HCT116 (cell line): ENCODE measurements at regions not wholly inside any gene's neighbourhood (a gene's known extent, or its start where the extent isn't known, plus 50 kb on each side); places are given as distances from the start of the nearest gene placed in this dataset.

Experiments
- ATAC-seq: fragments of 200-7000 bp; cut with Tn5 transposase; 2 replicates; pipeline ENCODE4 v1.9.1; 2020; ENCODE audit warnings: mild to moderate bottlenecking, moderate library complexity
- BruUV-seq: library from RNA; stranded (reverse); fragments of 400-500 nt; replicated peaks from 2 replicates; lab custom pipeline; 2021; lab: Mats Ljungman, UMichigan
- CTCF ChIA-PET: fragments of 300-600 bp; sonication (Branson Sonifier 250); formaldehyde crosslinking; loops from one replicate; lab custom pipeline; 2021; ENCODE audit warnings: antibody characterized with exemption; lab: Charles Lee
- POLR2A ChIA-PET: fragments of 300-600, 350-600 bp; sonication (Branson Sonifier 250); formaldehyde crosslinking; loops from one replicate; lab custom pipeline; 2021; ENCODE audit warnings: antibody characterized with exemption; lab: Charles Lee
- RAD21 ChIA-PET, 2 experiments: fragments of 300-600 bp; sonication (Branson Sonifier 250); formaldehyde crosslinking; loops; one replicate each; lab custom pipeline; 2023; ENCODE audit warnings: low total read pairs in 2 of 2; ENCODE audit not compliant: uncharacterized antibody in 2 of 2, unreplicated experiment in 2 of 2, low non-redundant PET in 1 of 2; lab: Charles Lee
- DNase-seq: peaks from one replicate; pipeline ENCODE4 v3.0.0-alpha.2; 2010; ENCODE audit warnings: low read depth, low spot score
- H2AFZ ChIP-seq: fragments of 200-600 bp; shearing (Covaris generic), sonication (generic); 2 replicates; pipeline ENCODE4 v1.6.1; 2017; ENCODE audit warnings: low read depth, mixed run types, mixed read lengths, antibody characterized with exemption, low read length; ENCODE audit not compliant: poor library complexity, severe bottlenecking
- H3K27ac ChIP-seq: 2 replicates; pipeline ENCODE4 v1.5.1; 2012; ENCODE audit warnings: low read depth, low read length
- H3K27me3 ChIP-seq: fragments of 200-600 bp; sonication (generic); 2 replicates; pipeline ENCODE4 v1.6.1; 2016; ENCODE audit warnings: mixed run types, low read length, mixed read lengths; ENCODE audit not compliant: insufficient read depth
- H3K36me3 ChIP-seq, 2 experiments: fragments of 200-500 bp in 1 of 2; fragments of 200-600 bp in 1 of 2; sonication (Bioruptor generic) in 1 of 2; sonication (generic) in 1 of 2; 2 replicates each; pipeline versions ENCODE4 v1.5.1 to v1.6.1; 2014 to 2016; ENCODE audit warnings: low read length in 2 of 2, inconsistent platforms in 1 of 2, mixed read lengths in 1 of 2, mixed run types in 1 of 2; ENCODE audit not compliant: insufficient read depth in 2 of 2, control insufficient read depth in 1 of 2
- H3K4me1 ChIP-seq, 2 experiments: fragments of 200-600 bp in 1 of 2; sonication (generic) in 1 of 2; 2 replicates each; pipeline versions ENCODE4 v1.5.1 to v1.6.1; 2012 to 2017; ENCODE audit warnings: low read length in 2 of 2, inconsistent platforms in 1 of 2, mild to moderate bottlenecking in 1 of 2, mixed read lengths in 1 of 2, mixed run types in 1 of 2, moderate library complexity in 1 of 2; ENCODE audit not compliant: insufficient read depth in 2 of 2, control insufficient read depth in 1 of 2
- H3K4me2 ChIP-seq: fragments of 200-600 bp; sonication (generic); 2 replicates; pipeline ENCODE4 v1.6.1; 2017; ENCODE audit warnings: mixed run types, low read length, mixed read lengths
- H3K4me3 ChIP-seq, 2 experiments: fragments of 200-600 bp in 1 of 2; sonication (generic) in 1 of 2; replicated peaks in 1 of 2; 2 replicates each; pipeline ENCODE4 v1.5.1; 2011 to 2016; ENCODE audit warnings: low read length in 2 of 2, control low read depth in 1 of 2, low read depth in 1 of 2, mild to moderate bottlenecking in 1 of 2, mixed read lengths in 1 of 2, mixed run types in 1 of 2
- H3K79me2 ChIP-seq: fragments of 200-600 bp; sonication (generic); 2 replicates; pipeline ENCODE4 v1.6.1; 2017; ENCODE audit warnings: mild to moderate bottlenecking, mixed run types, low read length, moderate library complexity, mixed read lengths; ENCODE audit not compliant: insufficient read depth
- H3K9ac ChIP-seq: fragments of 200-600 bp; sonication (generic); 2 replicates; pipeline ENCODE4 v1.6.1; 2016; ENCODE audit warnings: low read length, mixed read lengths
- H3K9me2 ChIP-seq: fragments of 200-600 bp; sonication (generic), shearing (Covaris generic); 2 replicates; pipeline ENCODE4 v1.6.1; 2017; ENCODE audit warnings: mixed run types, mild to moderate bottlenecking, moderate library complexity; ENCODE audit not compliant: insufficient read depth
- H3K9me3 ChIP-seq, 2 experiments: fragments of 200-500 bp in 1 of 2; fragments of 200-600 bp in 1 of 2; sonication (Bioruptor generic) in 1 of 2; sonication (generic) in 1 of 2; 2 replicates each; pipeline ENCODE4 v1.6.1; 2014 to 2017; ENCODE audit warnings: low read length in 2 of 2, mixed read lengths in 2 of 2, inconsistent platforms in 1 of 2, low read depth in 1 of 2, mild to moderate bottlenecking in 1 of 2, mixed run types in 1 of 2, moderate library complexity in 1 of 2; ENCODE audit not compliant: control insufficient read depth in 1 of 2, insufficient read depth in 1 of 2
- H4K20me1 ChIP-seq: fragments of 200-600 bp; sonication (generic), shearing (Covaris generic); 2 replicates; pipeline ENCODE4 v1.6.1; 2017; ENCODE audit warnings: mixed run types, mild to moderate bottlenecking, moderate library complexity; ENCODE audit not compliant: insufficient read depth
- EGR1 ChIP-seq: IDR thresholded peaks from 2 replicates; pipeline ENCODE4 v1.6.1; 2012; ENCODE audit warnings: low read depth
- ELF1 ChIP-seq: IDR thresholded peaks from 2 replicates; pipeline ENCODE4 v1.6.1; 2012; ENCODE audit warnings: low read depth, borderline replicate concordance
- EZH2phosphoT487 ChIP-seq: fragments of 200-600 bp; IDR thresholded peaks from 2 replicates; pipeline ENCODE4 v1.6.1; 2018; ENCODE audit warnings: antibody characterized with exemption, borderline replicate concordance
- FOSL1 ChIP-seq: IDR thresholded peaks from 2 replicates; pipeline ENCODE4 v1.6.1; 2012; ENCODE audit warnings: low read depth
- JUND ChIP-seq: IDR thresholded peaks from 2 replicates; pipeline ENCODE4 v1.6.1; 2012
- MAX ChIP-seq: IDR thresholded peaks from 2 replicates; pipeline ENCODE4 v1.6.1; 2012
- POLR2A ChIP-seq: IDR thresholded peaks from 2 replicates; pipeline ENCODE4 v1.7.0; 2011; ENCODE audit warnings: borderline replicate concordance; ENCODE audit not compliant: insufficient read depth, insufficient read length; ENCODE audit errors: extremely low read depth
- RAD21 ChIP-seq: IDR thresholded peaks from 2 replicates; pipeline ENCODE4 v1.6.1; 2012; ENCODE audit warnings: low read depth, mild to moderate bottlenecking
- SIN3A ChIP-seq: IDR thresholded peaks from 2 replicates; pipeline ENCODE4 v1.6.1; 2012; ENCODE audit warnings: low read depth
- SP1 ChIP-seq: IDR thresholded peaks from 2 replicates; pipeline ENCODE4 v1.6.1; 2012; ENCODE audit warnings: low read depth
- TCF7L2 ChIP-seq: IDR thresholded peaks from 2 replicates; pipeline ENCODE4 v1.7.0; 2011; ENCODE audit warnings: borderline replicate concordance, inconsistent platforms; ENCODE audit not compliant: insufficient read depth, insufficient read length; ENCODE audit errors: extremely low read depth
- YY1 ChIP-seq: IDR thresholded peaks from 2 replicates; pipeline ENCODE4 v1.6.1; 2011; ENCODE audit warnings: low read length, low read depth, moderate library complexity, mild to moderate bottlenecking; ENCODE audit not compliant: insufficient replicate concordance; ENCODE audit errors: extremely low read depth
- intact Hi-C: fragments of 100-400 bp; cut with micrococcal nuclease; formaldehyde crosslinking; loops from 2 replicates; pipeline ENCODE4 v1.10.0; 2022
- TF ChIP-seq, protein P1 (sequence below): IDR thresholded peaks from 2 replicates; pipeline ENCODE4 v1.6.1; 2012
- TF ChIP-seq, protein P2 (sequence below), 3 experiments: fragments of 200-600 bp in 1 of 3; sonication (generic) in 1 of 3; IDR thresholded peaks in 2 of 3; conservative IDR thresholded peaks in 1 of 3; 2 replicates each; pipeline ENCODE4 v1.5.1; 2012 to 2017; ENCODE audit warnings: low read depth in 2 of 3, low read length in 2 of 3, antibody characterized with exemption in 1 of 3, borderline replicate concordance in 1 of 3, control low read depth in 1 of 3, mild to moderate bottlenecking in 1 of 3, mixed read lengths in 1 of 3, mixed run types in 1 of 3, moderate library complexity in 1 of 3; ENCODE audit not compliant: insufficient read depth in 1 of 3
- TF ChIP-seq, protein P3 (sequence below): IDR thresholded peaks from 2 replicates; pipeline ENCODE4 v1.6.1; 2012; ENCODE audit warnings: low read depth

GRCh38 chr4:108324450-108324849 is 155.7 kb upstream of the LEF1 start:
- no TSS peak for BruUV-seq
- POLR2A ChIA-PET = no interaction called here
- H3K36me3 ChIP-seq = no peaks in the 10 kb centered on the region

More at GRCh38 chr4:108324450-108324849, 155.7 kb upstream of the LEF1 start:
- ATAC-seq = no peak
- Histone ChIP-seq H3K9me2 (no peaks in the 10 kb centered on the region), H3K4me2 (no peak overlapping the region)
- intact Hi-C loops = loop anchor here (2.0 kb wide), 1 partner anchor 50 kb away; no protein-coding TSS in a partner anchor
- TF ChIP-seq SIN3A = no peak
- TF ChIP-seq, protein P1, sequence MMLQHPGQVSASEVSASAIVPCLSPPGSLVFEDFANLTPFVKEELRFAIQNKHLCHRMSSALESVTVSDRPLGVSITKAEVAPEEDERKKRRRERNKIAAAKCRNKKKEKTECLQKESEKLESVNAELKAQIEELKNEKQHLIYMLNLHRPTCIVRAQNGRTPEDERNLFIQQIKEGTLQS = no peak
- no peak for TF ChIP-seq SP1
- TF ChIP-seq ELF1 = no peak
- TF ChIP-seq, protein P2, sequence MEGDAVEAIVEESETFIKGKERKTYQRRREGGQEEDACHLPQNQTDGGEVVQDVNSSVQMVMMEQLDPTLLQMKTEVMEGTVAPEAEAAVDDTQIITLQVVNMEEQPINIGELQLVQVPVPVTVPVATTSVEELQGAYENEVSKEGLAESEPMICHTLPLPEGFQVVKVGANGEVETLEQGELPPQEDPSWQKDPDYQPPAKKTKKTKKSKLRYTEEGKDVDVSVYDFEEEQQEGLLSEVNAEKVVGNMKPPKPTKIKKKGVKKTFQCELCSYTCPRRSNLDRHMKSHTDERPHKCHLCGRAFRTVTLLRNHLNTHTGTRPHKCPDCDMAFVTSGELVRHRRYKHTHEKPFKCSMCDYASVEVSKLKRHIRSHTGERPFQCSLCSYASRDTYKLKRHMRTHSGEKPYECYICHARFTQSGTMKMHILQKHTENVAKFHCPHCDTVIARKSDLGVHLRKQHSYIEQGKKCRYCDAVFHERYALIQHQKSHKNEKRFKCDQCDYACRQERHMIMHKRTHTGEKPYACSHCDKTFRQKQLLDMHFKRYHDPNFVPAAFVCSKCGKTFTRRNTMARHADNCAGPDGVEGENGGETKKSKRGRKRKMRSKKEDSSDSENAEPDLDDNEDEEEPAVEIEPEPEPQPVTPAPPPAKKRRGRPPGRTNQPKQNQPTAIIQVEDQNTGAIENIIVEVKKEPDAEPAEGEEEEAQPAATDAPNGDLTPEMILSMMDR (IDR thresholded peaks at IDR 0.05 in 2 of 3, conservative IDR thresholded peaks at IDR 0.05 in 1 of 3; ENCODE audit: borderline replicate concordance in 1 of 3, insufficient read depth in 1 of 3, low read depth in 2 of 3, low read length in 2 of 3) = no peak
- no peak for TF ChIP-seq TCF7L2
- no peak for TF ChIP-seq FOSL1
- TF ChIP-seq EZH2phosphoT487 = no peak
- TF ChIP-seq, protein P3, sequence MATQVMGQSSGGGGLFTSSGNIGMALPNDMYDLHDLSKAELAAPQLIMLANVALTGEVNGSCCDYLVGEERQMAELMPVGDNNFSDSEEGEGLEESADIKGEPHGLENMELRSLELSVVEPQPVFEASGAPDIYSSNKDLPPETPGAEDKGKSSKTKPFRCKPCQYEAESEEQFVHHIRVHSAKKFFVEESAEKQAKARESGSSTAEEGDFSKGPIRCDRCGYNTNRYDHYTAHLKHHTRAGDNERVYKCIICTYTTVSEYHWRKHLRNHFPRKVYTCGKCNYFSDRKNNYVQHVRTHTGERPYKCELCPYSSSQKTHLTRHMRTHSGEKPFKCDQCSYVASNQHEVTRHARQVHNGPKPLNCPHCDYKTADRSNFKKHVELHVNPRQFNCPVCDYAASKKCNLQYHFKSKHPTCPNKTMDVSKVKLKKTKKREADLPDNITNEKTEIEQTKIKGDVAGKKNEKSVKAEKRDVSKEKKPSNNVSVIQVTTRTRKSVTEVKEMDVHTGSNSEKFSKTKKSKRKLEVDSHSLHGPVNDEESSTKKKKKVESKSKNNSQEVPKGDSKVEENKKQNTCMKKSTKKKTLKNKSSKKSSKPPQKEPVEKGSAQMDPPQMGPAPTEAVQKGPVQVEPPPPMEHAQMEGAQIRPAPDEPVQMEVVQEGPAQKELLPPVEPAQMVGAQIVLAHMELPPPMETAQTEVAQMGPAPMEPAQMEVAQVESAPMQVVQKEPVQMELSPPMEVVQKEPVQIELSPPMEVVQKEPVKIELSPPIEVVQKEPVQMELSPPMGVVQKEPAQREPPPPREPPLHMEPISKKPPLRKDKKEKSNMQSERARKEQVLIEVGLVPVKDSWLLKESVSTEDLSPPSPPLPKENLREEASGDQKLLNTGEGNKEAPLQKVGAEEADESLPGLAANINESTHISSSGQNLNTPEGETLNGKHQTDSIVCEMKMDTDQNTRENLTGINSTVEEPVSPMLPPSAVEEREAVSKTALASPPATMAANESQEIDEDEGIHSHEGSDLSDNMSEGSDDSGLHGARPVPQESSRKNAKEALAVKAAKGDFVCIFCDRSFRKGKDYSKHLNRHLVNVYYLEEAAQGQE = no peak
- TF ChIP-seq YY1 = no peak
- no peak for TF ChIP-seq POLR2A
- no peak for TF ChIP-seq MAX
- no peak for TF ChIP-seq JUND
- no peak for TF ChIP-seq RAD21
- TF ChIP-seq EGR1 = no peak
- TF ChIP-seq, all 23 proteins: peak for 0
- ChIA-PET CTCF (no interaction called here), RAD21 (no interaction called here)
- Histone ChIP-seq H3K9me3 (no peaks in the 10 kb centered on the region), H3K4me1 (no peaks in the 10 kb centered on the region), H3K4me3 (no peak overlapping the region), H3K9ac (no peak overlapping the region), H3K79me2 (no peaks in the 10 kb centered on the region), H4K20me1 (no peaks in the 10 kb centered on the region), H3K27me3 (peaks cover 24% of the 10 kb centered on the region), H3K27ac (no peak overlapping the region), H2AFZ (no peak overlapping the region)
- DNase-seq = no peak
